ENCODE measurements at regions not wholly inside any gene's neighbourhood (a gene's known extent, or its start where the extent isn't known, plus 50 kb on each side); places are given as distances from the start of the nearest gene placed in this dataset.

GRCh38 chr5:124438026-124438902 lies 308.2 kb downstream of the ZNF608 start:
- POLR2A ChIA-PET: no interaction called here
- CTCF ChIA-PET: interaction anchor here (1.1 to 1.5 kb wide), 2 partner anchors 12 to 26 kb away, joined by 3 to 4 read pairs; no protein-coding TSS in a partner anchor
- no peak for TF ChIP-seq CTCF (IDR thresholded peaks at IDR 0.05; ENCODE audit: control extremely low read depth, extremely low read depth, low read depth, missing control alignments)
- no peak for DNase-seq (ENCODE audit: extremely low spot score)

- POLR2A ChIA-PET: no interaction called here
- CTCF ChIA-PET: no interaction called here
- no peak for TF ChIP-seq CTCF (IDR thresholded peaks at IDR 0.05; ENCODE audit: control extremely low read depth, extremely low read depth, low read depth, missing control alignments)
- no peak for DNase-seq (ENCODE audit: extremely low spot score)
Measured at GRCh38 chr5:124436294-124436693, 310.1 kb downstream of the ZNF608 start.

GRCh38 chr5:124433170-124433569 lies 313.3 kb downstream of the ZNF608 start:
- no peak for TF ChIP-seq CTCF (IDR thresholded peaks at IDR 0.05; ENCODE audit: control extremely low read depth, extremely low read depth, low read depth, missing control alignments)
- DNase-seq (ENCODE audit: extremely low spot score): no peak
- POLR2A ChIA-PET: no interaction called here
- CTCF ChIA-PET: no interaction called here

- POLR2A ChIA-PET: no interaction called here
- TF ChIP-seq CTCF (IDR thresholded peaks at IDR 0.05; ENCODE audit: control extremely low read depth, extremely low read depth, low read depth, missing control alignments): no peak
- no peak for DNase-seq (ENCODE audit: extremely low spot score)
- CTCF ChIA-PET: no interaction called here
Measured at GRCh38 chr5:124421584-124421983, 324.9 kb downstream of the ZNF608 start.

GRCh38 chr5:124420952-124421351 lies 325.5 kb downstream of the ZNF608 start:
- CTCF ChIA-PET: no interaction called here
- no peak for DNase-seq (ENCODE audit: extremely low spot score)
- POLR2A ChIA-PET: no interaction called here
- TF ChIP-seq CTCF (IDR thresholded peaks at IDR 0.05; ENCODE audit: control extremely low read depth, extremely low read depth, low read depth, missing control alignments): no peak

- no peak for DNase-seq (ENCODE audit: extremely low spot score)
- ChIA-PET POLR2A (no interaction called here), CTCF (no interaction called here)
- TF ChIP-seq CTCF (IDR thresholded peaks at IDR 0.05; ENCODE audit: control extremely low read depth, extremely low read depth, low read depth, missing control alignments): no peak
Measured at GRCh38 chr5:124419531-124419930, 326.9 kb downstream of the ZNF608 start.
